GM12873 (cell line): ENCODE measurements at regions not wholly inside any gene's neighbourhood (a gene's known extent, or its start where the extent isn't known, plus 50 kb on each side); places are given as distances from the start of the nearest gene placed in this dataset.

ENCODE experiments used
- CTCF ChIP-seq: IDR thresholded peaks from 2 replicates; pipeline ENCODE4 v1.5.1; 2012; ENCODE audit warnings: low read depth, mild to moderate bottlenecking, moderate library complexity, low read length, control low read depth; ENCODE audit not compliant: insufficient read depth; ENCODE audit errors: missing control alignments

- no peak for TF ChIP-seq CTCF
These were observed 97.0 kb upstream of the TOP3B start for GRCh38 chr22:22079404-22080148.

GRCh38 chr22:22078329-22078728 lies 95.7 kb upstream of the TOP3B start:
- TF ChIP-seq CTCF: no peak

GRCh38 chr22:22076932-22077703 lies 94.5 kb upstream of the TOP3B start:
- no peak for TF ChIP-seq CTCF

GRCh38 chr22:22076361-22076760 lies 93.8 kb upstream of the TOP3B start:
- no peak for TF ChIP-seq CTCF

- no peak for TF ChIP-seq CTCF
These were observed 93.0 kb upstream of the TOP3B start for GRCh38 chr22:22075382-22076163.

- no peak for TF ChIP-seq CTCF
These were observed 92.2 kb upstream of the TOP3B start for GRCh38 chr22:22074634-22075381.
